ENCODE measurements at regions not wholly inside any gene's neighbourhood (a gene's known extent, or its start where the extent isn't known, plus 50 kb on each side); places are given as distances from the start of the nearest gene placed in this dataset.

DNA sequence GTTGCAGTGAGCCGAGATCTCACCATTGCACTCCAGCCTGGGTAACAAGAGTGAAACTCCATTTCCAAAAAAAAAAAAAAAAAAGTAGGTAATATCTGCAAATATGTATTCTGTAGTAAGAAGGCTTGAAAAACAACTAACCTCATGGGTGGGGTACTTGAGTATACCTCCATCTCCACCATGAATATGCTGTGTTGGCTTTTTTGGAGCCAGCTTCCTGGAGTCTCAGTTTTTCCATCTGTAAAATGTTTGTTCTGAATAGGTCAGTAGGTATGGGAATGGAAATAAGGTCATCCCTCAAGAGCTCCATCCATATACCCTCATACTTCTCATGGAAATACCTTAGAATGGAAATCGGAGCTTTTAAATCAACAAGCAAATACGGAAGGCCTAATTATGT lies 430.0 kb upstream of the FAM98A start:
- DNase-seq, result no peak

DNA sequence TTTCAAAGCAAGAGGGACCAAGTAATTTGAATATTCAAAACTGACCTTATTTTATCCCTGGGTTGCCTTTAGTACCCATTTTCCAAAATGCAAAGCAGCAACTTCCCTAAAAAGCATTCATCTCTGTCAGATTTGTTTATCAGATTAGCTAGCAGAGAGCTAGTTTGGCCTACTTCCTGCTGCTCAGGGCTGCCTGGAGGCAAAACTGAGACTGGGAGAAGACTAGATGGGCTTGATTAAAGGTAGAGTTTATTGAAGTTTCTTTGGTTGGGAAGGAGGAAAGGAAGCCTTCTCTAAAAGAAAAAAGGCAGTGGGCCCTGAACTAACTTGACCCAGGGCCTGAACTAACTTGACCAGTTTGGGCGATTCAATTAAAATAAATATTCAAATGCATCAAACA lies 426.1 kb upstream of the FAM98A start:
- DNase-seq, result no peak

DNA sequence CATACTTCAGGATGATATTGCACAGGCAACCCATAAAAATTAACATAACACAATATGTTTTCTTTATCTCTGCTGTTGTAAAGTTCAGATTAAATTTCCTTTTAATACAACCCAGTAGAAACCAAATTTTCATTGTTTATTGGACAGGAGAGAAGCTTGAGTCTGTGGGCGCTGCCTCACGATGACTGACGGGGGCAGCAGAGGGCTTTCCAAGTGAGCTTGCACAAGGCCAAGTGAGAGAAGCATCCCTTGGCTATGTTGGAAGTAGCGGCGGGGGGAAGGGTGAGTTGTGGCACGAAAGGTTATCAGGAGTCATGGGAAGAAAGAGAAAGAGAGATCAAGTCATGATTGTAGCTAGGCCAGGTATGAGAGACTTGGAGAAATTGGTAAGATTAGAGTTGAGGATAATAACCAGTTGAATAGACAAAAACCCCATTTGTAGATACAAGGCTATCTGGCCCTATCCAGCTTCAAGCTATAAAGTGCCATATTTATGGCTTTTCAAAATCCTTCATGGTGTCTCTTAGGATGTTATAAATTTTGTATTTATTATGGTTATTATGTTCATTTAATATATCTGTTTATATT lies 413.7 kb upstream of the FAM98A start:
- DNase-seq, result no peak

DNA sequence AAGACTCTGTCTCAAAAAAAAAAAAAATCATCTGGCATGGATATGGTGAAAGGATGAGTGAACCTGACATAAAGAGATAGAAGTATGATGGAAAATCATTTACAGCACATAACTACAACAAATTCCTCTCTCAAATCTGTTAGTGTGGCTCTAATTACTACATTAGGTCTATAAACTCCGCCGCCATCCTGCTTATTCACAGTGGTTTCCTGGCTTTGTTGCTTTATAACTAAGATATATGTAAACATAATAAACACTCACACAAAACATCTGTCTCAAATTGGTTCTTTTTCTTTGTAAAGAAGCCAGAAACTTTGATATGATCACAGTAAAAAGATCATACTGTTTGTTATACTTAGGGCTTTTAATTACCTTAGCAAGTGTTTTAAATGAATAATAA lies 412.6 kb upstream of the FAM98A start:
- DNase-seq, result no peak

DNA sequence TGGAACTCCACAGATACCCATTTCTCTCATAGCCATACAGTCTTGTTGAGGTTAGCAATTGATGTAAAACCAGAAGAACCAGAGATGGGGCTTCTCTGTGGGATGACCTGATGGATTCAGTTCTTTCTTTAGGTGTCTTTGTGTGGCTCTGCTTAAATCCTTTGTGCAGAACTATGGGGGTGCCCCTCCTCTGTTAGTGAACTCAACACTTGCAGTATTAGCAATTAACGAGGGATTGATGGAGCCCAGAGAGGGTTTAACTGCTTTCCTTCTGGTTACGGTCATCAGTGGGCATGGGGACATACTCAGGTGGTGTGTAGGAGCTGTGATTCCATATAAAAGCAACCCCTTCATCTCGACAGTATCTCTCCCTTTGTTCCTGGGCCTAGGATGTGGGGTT lies 406.8 kb upstream of the FAM98A start:
- no peak for DNase-seq

DNA sequence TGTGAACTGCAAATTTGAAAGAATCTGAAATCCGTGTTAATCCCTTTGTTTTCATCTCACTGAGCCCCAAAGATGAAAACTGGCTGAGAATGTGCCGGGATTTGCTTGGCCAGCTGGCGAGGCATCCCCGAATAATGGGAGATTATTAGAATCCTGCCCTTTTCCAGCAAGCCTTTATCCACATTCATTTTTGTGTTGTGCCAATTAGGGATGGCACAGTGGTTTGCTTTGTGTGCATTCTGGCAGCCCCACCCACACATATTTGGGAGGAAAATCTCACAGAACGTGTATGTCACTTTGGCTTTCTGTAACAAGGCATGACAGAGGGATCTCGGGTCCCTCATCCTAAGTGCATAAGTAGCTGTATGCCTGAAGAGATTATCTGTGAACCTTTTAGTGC lies 405.8 kb upstream of the FAM98A start:
- no peak for DNase-seq

DNA sequence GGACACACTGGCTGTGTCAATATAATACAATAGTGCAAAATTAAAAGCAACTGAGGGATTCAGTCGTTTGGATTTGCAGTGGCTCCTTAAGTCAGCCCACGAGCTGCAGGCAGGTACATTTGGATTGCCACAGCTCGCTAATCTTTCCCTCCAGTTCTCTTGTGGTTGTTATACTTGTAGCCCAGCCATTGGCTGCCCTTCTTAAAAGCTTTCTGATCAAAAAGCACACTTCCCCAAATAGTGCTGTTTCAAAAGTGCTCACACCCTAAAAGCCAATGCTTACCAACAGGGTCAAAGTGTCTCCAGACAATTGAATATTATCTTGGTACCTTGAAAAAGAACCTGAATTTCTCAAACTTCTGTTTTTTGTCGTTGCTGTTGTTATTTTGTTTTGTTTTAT lies 404.7 kb upstream of the FAM98A start:
- DNase-seq, result no peak

DNA sequence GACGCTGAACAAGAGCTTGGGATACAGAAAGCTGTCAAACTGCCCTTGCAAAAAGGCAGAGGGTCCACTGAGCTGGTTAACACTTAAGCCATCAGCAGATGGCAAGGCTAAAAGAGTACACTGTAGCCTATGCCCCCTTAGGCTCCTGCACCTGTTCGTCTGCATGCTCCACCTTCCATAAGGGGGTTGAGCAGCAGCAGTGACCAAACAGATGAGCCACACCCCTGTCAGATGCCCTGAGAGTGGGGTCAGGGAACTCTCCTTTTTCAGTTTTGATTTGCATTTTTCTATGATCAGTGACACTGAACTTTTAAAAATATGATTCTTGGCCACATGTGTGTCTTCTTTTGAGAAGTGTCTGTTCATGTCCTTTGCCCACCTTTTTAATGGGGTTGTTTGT lies 402.5 kb upstream of the FAM98A start:
- no peak for DNase-seq

DNA sequence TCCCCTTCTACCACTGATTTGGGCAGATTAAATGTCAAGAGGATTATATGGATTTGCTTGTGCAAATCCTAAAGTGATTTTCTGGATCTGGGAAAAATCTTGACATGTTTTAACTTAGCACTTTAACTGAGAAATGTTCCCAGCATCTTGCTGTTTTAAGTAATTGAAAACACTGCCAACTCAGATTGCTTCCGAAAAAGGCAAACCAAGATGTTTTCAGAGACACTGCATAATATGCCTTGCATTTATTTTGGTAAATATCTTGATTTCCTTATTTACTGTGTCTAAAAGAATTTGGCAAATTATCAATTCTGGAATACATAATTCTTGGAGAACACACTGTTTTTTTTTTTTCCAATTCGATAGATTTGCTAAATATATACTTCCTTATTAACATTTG lies 385.0 kb upstream of the FAM98A start:
- no peak for DNase-seq

DNA sequence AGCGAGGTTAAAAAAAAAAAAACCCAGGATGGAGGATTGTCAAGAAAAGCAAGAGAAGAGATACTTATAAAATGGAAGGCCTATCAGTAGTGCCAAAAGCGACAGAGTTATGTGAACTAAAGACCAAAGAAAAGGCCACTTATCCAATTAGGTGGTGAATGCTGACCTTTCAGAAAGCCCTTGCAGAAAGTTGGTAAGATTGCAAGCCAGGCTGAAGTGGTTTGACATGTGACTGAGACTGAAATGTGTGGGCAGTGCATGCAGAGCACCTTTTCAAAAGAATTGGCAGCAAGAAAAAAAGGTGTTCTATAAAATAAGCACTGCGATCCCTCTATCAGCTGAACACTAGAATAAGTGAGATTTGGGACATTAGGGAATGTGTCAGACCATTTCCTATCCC lies 379.4 kb upstream of the FAM98A start:
- DNase-seq, result no peak

DNA sequence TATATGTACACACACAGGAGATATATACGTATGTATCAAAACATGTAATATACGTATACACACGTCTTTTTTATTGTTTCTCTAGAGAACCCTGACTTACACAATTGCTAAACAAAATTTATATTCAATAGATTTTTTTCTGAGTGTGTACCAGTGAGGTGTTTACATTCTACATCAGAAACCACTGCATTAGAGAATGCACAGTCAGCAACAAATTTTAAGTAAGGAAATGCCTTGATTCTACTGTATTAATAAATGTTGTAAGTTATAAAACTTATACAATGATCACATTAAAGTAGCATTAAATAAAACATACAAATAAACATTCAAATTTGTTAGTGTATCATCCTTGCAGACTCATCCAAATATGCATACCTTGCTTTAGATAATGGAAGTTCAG lies 376.4 kb upstream of the FAM98A start:
- DNase-seq, result no peak

DNA sequence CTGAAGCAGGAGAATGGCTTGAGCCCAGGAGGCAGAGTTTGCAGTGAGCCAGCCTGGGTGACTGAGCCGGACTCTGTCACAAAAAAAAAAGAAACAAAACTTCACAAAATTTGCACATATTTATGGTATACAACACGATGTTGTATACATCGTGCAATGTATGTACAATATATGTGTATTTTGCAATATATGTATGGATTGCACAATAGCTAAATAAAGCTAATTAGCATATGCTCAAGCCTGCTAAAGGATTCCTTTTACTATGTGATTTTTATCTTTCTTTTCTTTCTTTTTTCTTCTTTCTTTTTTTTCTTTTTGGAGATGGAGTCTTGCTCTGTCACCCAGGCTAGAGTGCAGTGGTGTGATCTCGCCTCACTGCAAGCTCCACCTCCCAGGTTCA lies 368.0 kb upstream of the FAM98A start:
- DNase-seq, result no peak

DNA sequence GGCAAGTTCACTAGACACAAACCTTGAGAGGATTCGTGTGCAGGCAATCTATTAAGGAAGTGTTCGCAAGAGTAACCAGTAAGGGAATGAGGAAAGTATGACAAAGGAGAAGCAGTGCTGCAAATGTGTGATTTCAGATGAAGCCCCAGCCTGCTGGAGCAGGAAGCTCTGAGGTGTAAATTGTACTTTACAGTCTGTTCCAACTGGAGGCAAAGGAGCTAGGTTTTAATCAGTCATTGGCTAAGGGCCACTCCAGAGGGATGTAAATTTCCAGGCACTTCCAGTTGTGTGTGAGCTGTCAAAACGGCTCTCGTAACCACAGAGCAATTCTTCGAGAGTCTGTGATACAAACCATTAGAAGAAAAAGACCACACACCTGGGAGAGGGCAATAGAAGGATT lies 359.5 kb upstream of the FAM98A start:
- no peak for DNase-seq

DNA sequence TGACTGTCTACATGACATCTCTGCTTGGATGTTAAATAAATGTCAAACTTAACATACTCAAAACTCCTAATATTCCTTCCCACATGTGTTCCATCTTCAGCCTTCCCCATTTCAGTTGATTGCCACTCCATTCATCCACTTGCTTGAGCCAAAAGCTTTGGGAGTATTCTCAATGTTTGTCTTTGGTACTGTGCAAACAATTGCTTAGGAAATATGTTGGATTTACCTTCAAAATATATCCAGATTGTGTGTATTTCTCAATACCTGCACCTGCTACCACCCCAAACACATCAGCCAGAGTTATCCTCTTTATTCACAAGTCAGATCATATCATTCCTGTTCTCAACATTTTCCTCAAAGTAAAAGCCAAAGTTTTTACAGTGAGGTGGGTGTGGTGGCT lies 350.3 kb upstream of the FAM98A start:
- no peak for DNase-seq

DNA sequence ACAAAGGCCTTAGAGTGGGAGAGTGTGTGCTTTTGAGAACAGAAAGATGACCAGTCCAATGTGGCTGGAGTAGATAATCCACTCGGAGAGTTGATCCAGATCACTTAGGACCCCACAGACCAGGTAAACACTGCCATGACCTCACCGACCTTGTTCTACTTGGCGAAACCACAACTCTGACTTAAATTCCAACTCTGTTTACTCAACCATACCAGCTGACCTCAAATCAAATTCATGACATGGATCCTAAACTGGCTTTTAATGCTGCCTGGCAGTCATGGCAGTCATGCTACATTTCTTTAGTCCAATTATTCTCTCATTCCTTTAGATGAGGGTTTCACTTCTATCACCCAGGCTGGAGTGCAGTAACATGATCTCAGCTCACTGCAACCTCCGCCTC lies 347.1 kb upstream of the FAM98A start:
- DNase-seq, result no peak

DNA sequence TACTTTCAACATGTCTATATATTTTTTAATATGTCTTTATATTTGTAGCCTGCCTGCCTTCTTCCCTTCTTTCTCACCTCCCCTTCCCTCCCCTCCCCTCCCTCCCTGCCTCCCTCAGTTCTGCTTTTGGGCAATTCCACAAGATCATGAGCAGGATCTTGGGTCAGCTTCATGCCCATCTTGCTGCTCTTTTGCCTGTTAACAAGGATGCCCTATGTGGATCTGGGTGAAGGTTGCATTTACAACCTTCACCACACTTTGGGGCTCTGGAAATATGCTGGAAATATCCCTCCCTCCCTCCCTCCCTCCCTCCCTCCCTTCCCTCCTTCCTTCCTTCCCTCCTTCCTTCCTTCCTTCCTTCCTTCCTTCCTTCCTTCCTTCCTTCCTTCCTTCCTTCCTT lies 334.1 kb upstream of the FAM98A start:
- no peak for DNase-seq

DNA sequence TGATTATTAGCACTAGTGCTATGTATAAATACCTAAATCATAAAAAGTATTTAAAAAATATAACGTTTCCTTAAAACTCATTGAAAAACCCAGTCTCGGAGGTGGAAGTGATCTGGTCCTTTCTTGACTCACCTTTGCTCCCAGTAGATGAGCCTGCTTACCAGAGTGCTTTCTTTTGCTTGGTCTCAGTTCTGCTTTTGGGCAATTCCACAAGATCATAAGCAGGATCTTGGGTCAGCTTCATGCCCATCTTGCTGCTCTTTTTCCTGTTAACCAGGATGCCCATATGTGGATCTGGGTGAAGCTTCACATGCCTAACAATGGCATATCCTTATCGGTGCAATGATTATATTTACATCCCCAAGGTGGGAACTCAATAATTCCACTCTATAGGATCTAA lies 332.1 kb upstream of the FAM98A start:
- DNase-seq, result no peak

DNA sequence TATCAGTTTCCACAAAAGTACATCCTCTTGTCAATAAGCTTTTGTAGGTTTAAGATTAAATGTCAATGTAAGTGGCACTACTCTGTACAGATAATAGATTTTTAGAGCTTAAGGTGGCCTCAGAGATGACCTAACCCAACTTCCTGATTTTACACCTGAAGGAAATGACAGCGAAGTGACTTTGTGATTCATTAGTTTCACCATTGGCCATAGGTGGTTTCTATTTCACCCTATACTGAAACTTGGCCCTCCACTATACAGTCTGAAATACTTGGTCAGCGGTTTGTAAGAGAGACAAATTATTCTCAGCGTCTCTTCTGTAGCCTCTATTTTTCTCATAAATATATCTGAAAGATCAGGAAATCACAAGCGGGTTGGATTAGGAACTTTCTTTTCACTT lies 330.4 kb upstream of the FAM98A start:
- no peak for DNase-seq

DNA sequence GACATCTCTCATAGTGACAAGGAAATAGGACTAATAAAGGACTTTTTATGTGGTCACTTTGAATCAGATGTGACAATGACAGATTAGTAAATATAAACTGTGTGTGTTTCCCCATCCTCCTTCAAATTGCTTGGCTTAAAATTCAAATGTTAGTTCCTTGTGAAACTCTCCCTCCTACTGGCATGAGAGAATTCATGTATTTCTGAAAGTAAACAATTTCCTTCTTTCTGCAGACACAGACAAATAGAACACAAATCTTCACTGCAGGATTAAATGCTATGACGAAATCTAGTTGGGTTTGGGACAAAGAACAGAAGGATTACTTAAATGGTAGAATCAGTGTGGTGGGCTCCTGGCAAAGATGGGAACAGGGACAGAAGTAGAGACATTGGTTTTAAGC lies 328.7 kb upstream of the FAM98A start:
- no peak for DNase-seq

DNA sequence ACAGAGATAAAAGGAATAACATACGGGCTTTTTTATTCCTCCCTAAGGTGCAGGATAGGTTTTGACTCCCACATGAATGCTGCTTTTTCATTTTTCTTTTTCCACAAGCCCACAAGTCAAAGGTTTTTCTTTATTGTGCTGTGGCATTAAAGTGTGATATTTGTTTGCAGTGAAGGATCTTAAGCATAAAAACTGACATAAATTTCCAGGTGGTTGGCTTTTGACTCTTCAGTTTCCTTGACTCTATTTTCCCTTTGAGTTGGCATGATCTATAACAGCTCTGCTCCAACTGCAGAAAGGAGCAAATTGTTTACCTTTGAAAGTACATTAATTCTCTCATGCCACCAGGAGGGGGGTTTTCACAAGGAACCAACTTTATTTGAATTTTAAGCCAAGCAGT lies 326.2 kb upstream of the FAM98A start:
- DNase-seq, result no peak

DNA sequence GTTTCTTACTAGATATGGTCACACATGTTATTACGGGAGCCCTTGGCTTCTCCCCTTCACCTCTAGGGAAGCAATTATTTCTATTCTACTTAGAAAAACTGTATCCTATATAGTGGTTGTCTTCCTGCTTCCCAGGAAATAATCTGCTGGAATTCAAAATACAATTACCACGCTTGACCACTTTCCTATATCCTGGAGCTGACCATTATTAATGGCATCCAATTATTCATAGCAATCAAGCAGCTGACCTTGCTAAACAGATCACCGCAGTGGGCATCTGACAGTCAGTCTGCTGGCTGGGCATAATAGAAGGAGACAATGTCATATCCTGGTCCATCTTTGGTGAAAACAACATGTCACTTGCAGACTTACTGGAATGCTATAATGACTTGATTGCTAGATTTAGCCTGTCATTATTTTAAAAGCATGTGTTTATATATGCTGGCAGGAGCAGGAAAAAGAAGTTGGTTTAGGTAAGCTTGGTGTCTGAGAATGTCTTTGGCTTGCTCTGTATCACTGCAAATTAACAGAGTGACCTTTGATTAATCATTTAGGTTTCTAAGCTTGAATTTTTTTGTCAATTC lies 325.6 kb upstream of the FAM98A start:
- no peak for DNase-seq

DNA sequence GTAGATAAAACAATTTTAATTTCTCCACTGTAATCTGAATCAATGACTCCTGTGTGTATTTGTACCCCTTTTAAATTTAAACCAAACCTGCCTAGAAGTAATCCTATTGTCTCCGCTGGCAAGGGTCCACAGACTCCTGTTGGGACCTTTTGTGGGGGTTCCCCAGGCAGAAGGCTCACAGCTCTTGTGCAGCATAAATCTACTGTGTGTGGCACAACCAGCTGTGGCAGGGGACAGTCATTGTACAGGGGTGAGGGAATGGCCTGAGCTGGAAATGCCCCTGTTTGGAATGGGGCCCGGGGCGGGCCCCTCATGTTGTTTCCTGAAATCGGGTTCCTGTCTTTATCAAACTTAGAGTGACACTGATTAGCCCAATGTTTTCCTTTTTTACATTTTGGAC lies 318.2 kb upstream of the FAM98A start:
- DNase-seq, result no peak

DNA sequence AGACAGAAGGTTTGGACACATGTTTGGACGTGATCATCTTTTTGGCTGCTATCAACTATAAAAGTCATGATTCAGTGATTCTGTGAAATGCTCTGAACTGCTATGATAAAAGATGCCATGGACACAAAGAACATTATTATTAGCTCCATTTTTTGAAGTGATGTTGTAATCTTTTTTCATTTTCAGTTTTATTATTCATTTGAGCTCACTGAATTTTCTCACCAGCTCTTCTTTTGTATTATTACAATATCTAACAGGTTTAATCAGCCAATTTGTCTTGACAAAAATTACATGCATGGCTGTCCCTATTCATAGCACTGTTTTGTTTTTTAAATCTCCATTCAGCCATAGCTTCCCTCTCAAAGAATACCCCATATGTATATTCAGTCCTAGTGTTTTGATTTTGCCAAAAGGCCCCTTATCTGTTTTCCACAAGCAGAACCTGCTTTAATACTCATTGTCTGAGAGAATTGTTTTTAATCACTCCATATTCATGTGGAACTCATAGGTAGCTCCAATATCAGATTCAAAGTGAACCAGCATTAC lies 314.0 kb upstream of the FAM98A start:
- DNase-seq, result no peak

DNA sequence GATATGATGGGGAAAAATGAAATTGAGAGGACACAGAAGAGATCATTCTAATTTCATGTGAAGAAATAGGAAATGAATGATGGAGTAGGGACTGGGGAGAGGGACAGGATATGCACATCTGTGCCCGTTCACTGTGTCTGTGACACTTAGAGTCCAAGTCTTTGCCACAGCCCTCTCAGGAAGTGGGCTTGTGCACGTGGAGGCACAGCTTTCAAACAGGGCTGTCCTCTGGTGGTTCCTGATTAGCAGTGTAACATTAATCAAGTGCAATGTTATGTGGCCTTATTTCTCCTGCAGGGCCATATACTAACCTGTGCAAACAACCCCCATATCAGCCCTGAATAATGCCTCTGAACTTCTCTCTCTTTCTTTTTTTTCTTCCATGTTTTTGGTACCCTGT lies 312.2 kb upstream of the FAM98A start:
- no peak for DNase-seq

Data from effector CD4-positive, alpha-beta T cell (primary cell).